GM23248 (cell line): ENCODE measurements at regions not wholly inside any gene's neighbourhood (a gene's known extent, or its start where the extent isn't known, plus 50 kb on each side); places are given as distances from the start of the nearest gene placed in this dataset.

Source experiments
- DNase-seq: peaks from one replicate; pipeline ENCODE4 v3.0.0-alpha.2; 2015
- H2AFZ ChIP-seq: fragments of 200-600 bp; sonication (generic); 2 replicates; pipeline ENCODE4 v1.6.1; 2016; ENCODE audit warnings: antibody characterized with exemption
- H3F3A ChIP-seq: fragments of 200-600 bp; sonication (generic); 2 replicates; pipeline ENCODE4 v1.6.1; 2016; ENCODE audit warnings: mild to moderate bottlenecking, antibody characterized with exemption, mixed run types; ENCODE audit not compliant: insufficient read depth
- H3K27ac ChIP-seq: fragments of 200-600 bp; sonication (generic); 2 replicates; pipeline ENCODE4 v1.5.1; 2016; ENCODE audit warnings: mild to moderate bottlenecking
- H3K27me3 ChIP-seq: fragments of 200-600 bp; sonication (generic); replicated peaks from 2 replicates; pipeline ENCODE4 v1.6.1; 2016; ENCODE audit warnings: mild to moderate bottlenecking; ENCODE audit not compliant: insufficient read depth
- H3K36me3 ChIP-seq: fragments of 200-600 bp; sonication (generic); 2 replicates; pipeline ENCODE4 v1.6.1; 2016; ENCODE audit warnings: low read depth, mild to moderate bottlenecking
- H3K4me1 ChIP-seq: fragments of 200-600 bp; sonication (generic); 2 replicates; pipeline ENCODE4 v1.6.1; 2016; ENCODE audit warnings: mild to moderate bottlenecking; ENCODE audit not compliant: insufficient read depth
- H3K4me2 ChIP-seq: fragments of 200-600 bp; sonication (generic); one replicate; pipeline ENCODE4 v1.6.1; 2016; ENCODE audit warnings: mild to moderate bottlenecking; ENCODE audit not compliant: unreplicated experiment
- H3K4me3 ChIP-seq: fragments of 200-600 bp; sonication (generic); 2 replicates; pipeline ENCODE4 v1.5.1; 2016; ENCODE audit warnings: mild to moderate bottlenecking
- H3K79me2 ChIP-seq: fragments of 200-600 bp; sonication (generic); 2 replicates; pipeline ENCODE4 v1.6.1; 2016; ENCODE audit warnings: mild to moderate bottlenecking; ENCODE audit not compliant: insufficient read depth
- H3K9ac ChIP-seq: fragments of 200-600 bp; sonication (generic); 2 replicates; pipeline ENCODE4 v1.6.1; 2016; ENCODE audit warnings: mild to moderate bottlenecking
- H3K9me2 ChIP-seq: fragments of 200-600 bp; sonication (generic); 2 replicates; pipeline ENCODE4 v1.6.1; 2016; ENCODE audit warnings: mixed run types, mild to moderate bottlenecking, moderate library complexity; ENCODE audit not compliant: insufficient read depth
- H3K9me3 ChIP-seq: fragments of 200-600 bp; sonication (generic); one replicate; pipeline ENCODE4 v1.6.1; 2017; ENCODE audit warnings: low read depth
- H4K20me1 ChIP-seq: fragments of 200-600 bp; sonication (generic); 2 replicates; pipeline ENCODE4 v1.6.0; 2016; ENCODE audit not compliant: insufficient read depth
- EZH2 ChIP-seq: fragments of 200-600 bp; sonication (generic); IDR thresholded peaks from 2 replicates; pipeline ENCODE4 v1.6.1; 2018; ENCODE audit warnings: antibody characterized with exemption, mild to moderate bottlenecking; ENCODE audit not compliant: insufficient read depth, poor library complexity, severe bottlenecking
- EZH2phosphoT487 ChIP-seq: fragments of 200-600 bp; sonication (generic); IDR thresholded peaks from 2 replicates; pipeline ENCODE4 v1.6.1; 2018; ENCODE audit warnings: antibody characterized with exemption, moderate library complexity, mild to moderate bottlenecking, low read depth; ENCODE audit not compliant: insufficient read depth
- WGBS, 2 experiments: methylation state at CpG; one replicate each; pipeline ENCODE4 v1.1.6; 2015 to 2017; ENCODE audit warnings: low lambda C conversion rate in 2 of 2, low coverage in 1 of 2; ENCODE audit errors: missing lambda C conversion rate in 2 of 2; 5-methylcytosine and 5-hydroxymethylcytosine counted together
- in situ Hi-C: fragments of 300-500 bp; cut with MboI; formaldehyde crosslinking; loops from 2 replicates; pipeline ENCODE4 v1.15.0; 2020

GRCh38 chr12:105861227-105861626 is 277.5 kb downstream of the NUAK1 start:
- H3K79me2 ChIP-seq: no peaks in the 10 kb centered on the region
- WGBS, 2 experiments: 61 to 75% methylated on average over 2 of the region's 2 CpGs
- H3K27ac ChIP-seq: no peak overlapping the region
- no peaks in the 10 kb centered on the region for H3F3A ChIP-seq
- H3K9me2 ChIP-seq: no peaks in the 10 kb centered on the region
- no peak overlapping the region for H3K4me3 ChIP-seq
- TF ChIP-seq EZH2: no peak
- TF ChIP-seq EZH2phosphoT487: no peak
- H3K4me2 ChIP-seq: no peak overlapping the region
- no peaks in the 10 kb centered on the region for H3K27me3 ChIP-seq
- in situ Hi-C loops: no loop called here
- no peaks in the 10 kb centered on the region for H4K20me1 ChIP-seq
- H2AFZ ChIP-seq: no peak overlapping the region
- no peak overlapping the region for H3K9ac ChIP-seq
- peaks cover 11% of the 10 kb centered on the region for H3K4me1 ChIP-seq
- no peaks in the 10 kb centered on the region for H3K36me3 ChIP-seq
- H3K9me3 ChIP-seq: no peaks in the 10 kb centered on the region
- DNase-seq: no peak

- no peak overlapping the region for H3K4me2 ChIP-seq
- no peak for DNase-seq
- in situ Hi-C loops: no loop called here
- H3K79me2 ChIP-seq: no peaks in the 10 kb centered on the region
- no peaks in the 10 kb centered on the region for H4K20me1 ChIP-seq
- H3K9me3 ChIP-seq: no peaks in the 10 kb centered on the region
- 71 to 78% methylated on average over 10 of the region's 10 CpGs for WGBS, 2 experiments
- no peaks in the 10 kb centered on the region for H3K27me3 ChIP-seq
- no peak overlapping the region for H3K27ac ChIP-seq
- no peaks in the 10 kb centered on the region for H3K36me3 ChIP-seq
- TF ChIP-seq EZH2 (no peak), EZH2phosphoT487 (no peak)
- no peak overlapping the region for H2AFZ ChIP-seq
- H3K9ac ChIP-seq: no peak overlapping the region
- no peaks in the 10 kb centered on the region for H3F3A ChIP-seq
- H3K9me2 ChIP-seq: no peaks in the 10 kb centered on the region
- no peak overlapping the region for H3K4me3 ChIP-seq
- H3K4me1 ChIP-seq: peaks cover 11% of the 10 kb centered on the region
These were observed 276.5 kb downstream of the NUAK1 start for GRCh38 chr12:105862163-105862821.

- Histone ChIP-seq H3K4me2 (no peak overlapping the region), H3K9ac (no peak overlapping the region), H3K4me3 (no peak overlapping the region), H2AFZ (no peak overlapping the region), H4K20me1 (no peaks in the 10 kb centered on the region), H3K9me2 (no peaks in the 10 kb centered on the region), H3K4me1 (peaks cover 3% of the 10 kb centered on the region), H3K79me2 (no peaks in the 10 kb centered on the region), H3K27me3 (no peaks in the 10 kb centered on the region), H3K27ac (no peak overlapping the region), H3F3A (no peaks in the 10 kb centered on the region), H3K36me3 (no peaks in the 10 kb centered on the region), H3K9me3 (no peaks in the 10 kb centered on the region)
- no peak for DNase-seq
- TF ChIP-seq EZH2 (no peak), EZH2phosphoT487 (no peak)
- in situ Hi-C loops: no loop called here
- WGBS, 2 experiments: 75 to 76% methylated on average over 4 of the region's 4 CpGs
These were observed 274.4 kb downstream of the NUAK1 start for GRCh38 chr12:105864316-105864715.

GRCh38 chr12:105864901-105865300 is 273.9 kb downstream of the NUAK1 start:
- TF ChIP-seq EZH2: no peak
- TF ChIP-seq EZH2phosphoT487: no peak
- Histone ChIP-seq H3K9me3 (no peaks in the 10 kb centered on the region), H3K27me3 (no peaks in the 10 kb centered on the region), H4K20me1 (no peaks in the 10 kb centered on the region), H3K36me3 (no peaks in the 10 kb centered on the region), H3K4me2 (no peak overlapping the region), H3K4me1 (no peaks in the 10 kb centered on the region), H3K9ac (no peak overlapping the region), H3K4me3 (no peak overlapping the region), H2AFZ (no peak overlapping the region), H3K9me2 (no peaks in the 10 kb centered on the region), H3F3A (no peaks in the 10 kb centered on the region), H3K27ac (no peak overlapping the region), H3K79me2 (no peaks in the 10 kb centered on the region)
- 80 to 90% methylated on average over 2 of the region's 2 CpGs for WGBS, 2 experiments
- no peak for DNase-seq
- in situ Hi-C loops: no loop called here
